NCI-H2227 treated with DMSO at 0.1 percent for 48 hours (cell line): ENCODE measurements at regions not wholly inside any gene's neighbourhood (a gene's known extent, or its start where the extent isn't known, plus 50 kb on each side); places are given as distances from the start of the nearest gene placed in this dataset.
A peak's percentile ranks its signal among the peaks of the same experiment; 100 is the strongest.
"Not testable (repeated sequence)": the region's sequence is repeated elsewhere in the genome, so short reads cannot be mapped to it uniquely, and the experiment has no call there.

Experiments used
- DNase-seq: peaks from one replicate; lab custom pipeline; 2025; lab: John Stamatoyannopoulos, UW

- no peak for DNase-seq
These were observed 488.1 kb upstream of the ARX start for GRCh38 chrX:25503826-25504225.

GRCh38 chrX:25507801-25508200 is 492.0 kb upstream of the ARX start:
- DNase-seq = no peak

- DNase-seq = no peak
These were observed 503.5 kb upstream of the ARX start for GRCh38 chrX:25519258-25519657.

GRCh38 chrX:25522443-25523010 is 506.8 kb upstream of the ARX start:
- not testable (repeated sequence) for DNase-seq

GRCh38 chrX:25523574-25524540 is 508.1 kb upstream of the ARX start:
- DNase-seq = peak; percentile 29

- DNase-seq = no peak
These were observed 511.4 kb upstream of the ARX start for GRCh38 chrX:25527156-25527555.

GRCh38 chrX:25527596-25527995 is 511.8 kb upstream of the ARX start:
- DNase-seq = no peak

- DNase-seq = no peak
These were observed 515.3 kb upstream of the ARX start for GRCh38 chrX:25531096-25531495.

GRCh38 chrX:25534091-25534490 is 518.3 kb upstream of the ARX start:
- no peak for DNase-seq

GRCh38 chrX:25536307-25536970 is 520.7 kb upstream of the ARX start:
- no peak for DNase-seq

GRCh38 chrX:25537699-25538098 is 521.9 kb upstream of the ARX start:
- no peak for DNase-seq

GRCh38 chrX:25544641-25545040 is 528.9 kb upstream of the ARX start:
- DNase-seq = no peak

- DNase-seq = no peak
These were observed 533.0 kb upstream of the ARX start for GRCh38 chrX:25548811-25549210.

GRCh38 chrX:25555521-25555920 is 539.8 kb upstream of the ARX start:
- DNase-seq = no peak

- DNase-seq = no peak
These were observed 542.4 kb upstream of the ARX start for GRCh38 chrX:25558137-25558536.

GRCh38 chrX:25561190-25561589 is 545.4 kb upstream of the ARX start:
- no peak for DNase-seq

GRCh38 chrX:25573631-25574030 is 557.9 kb upstream of the ARX start:
- no peak for DNase-seq

GRCh38 chrX:25596921-25597320 is 541.2 kb upstream of the MAGEB18 start:
- DNase-seq = no peak

GRCh38 chrX:25597551-25597950 is 540.6 kb upstream of the MAGEB18 start:
- DNase-seq = no peak

GRCh38 chrX:25599061-25599460 is 539.1 kb upstream of the MAGEB18 start:
- no peak for DNase-seq

GRCh38 chrX:25600776-25601175 is 537.4 kb upstream of the MAGEB18 start:
- DNase-seq = no peak

GRCh38 chrX:25601323-25601722 is 536.8 kb upstream of the MAGEB18 start:
- DNase-seq = no peak

GRCh38 chrX:25618248-25618647 is 519.9 kb upstream of the MAGEB18 start:
- DNase-seq = no peak
